Glutamatergic neuron (in vitro differentiated cells): ENCODE measurements at regions not wholly inside any gene's neighbourhood (a gene's known extent, or its start where the extent isn't known, plus 50 kb on each side); places are given as distances from the start of the nearest gene placed in this dataset.

ENCODE experiments used
- DNase-seq: peaks from one replicate; pipeline ENCODE4 v3.0.0; 2022
- H3K27ac Mint-ChIP-seq: one replicate; pipeline ENCODE4 v1.8.0; 2020; ENCODE audit warnings: mild to moderate bottlenecking, mixed read lengths, inconsistent platforms; ENCODE audit not compliant: unreplicated experiment
- H3K27me3 Mint-ChIP-seq: one replicate; pipeline ENCODE4 v1.8.0; 2020; ENCODE audit warnings: mild to moderate bottlenecking, moderate library complexity, mixed read lengths, inconsistent platforms; ENCODE audit not compliant: unreplicated experiment
- H3K36me3 Mint-ChIP-seq: one replicate; pipeline ENCODE4 v1.8.0; 2020; ENCODE audit warnings: mild to moderate bottlenecking, mixed read lengths, inconsistent platforms; ENCODE audit not compliant: unreplicated experiment
- H3K4me1 Mint-ChIP-seq: one replicate; pipeline ENCODE4 v1.8.0; 2020; ENCODE audit warnings: mild to moderate bottlenecking, low read depth, mixed read lengths, inconsistent platforms; ENCODE audit not compliant: unreplicated experiment
- H3K4me3 Mint-ChIP-seq: one replicate; pipeline ENCODE4 v1.8.0; 2020; ENCODE audit warnings: mild to moderate bottlenecking, mixed read lengths, inconsistent platforms; ENCODE audit not compliant: unreplicated experiment
- H3K9me3 Mint-ChIP-seq: one replicate; pipeline ENCODE4 v1.8.0; 2020; ENCODE audit warnings: mild to moderate bottlenecking, moderate library complexity, mixed read lengths, inconsistent platforms; ENCODE audit not compliant: unreplicated experiment
- TF ChIP-seq, protein P1 (sequence below): fragments of 200-600 bp; sonication (generic); IDR thresholded peaks from one replicate; pipeline ENCODE4 v1.5.0; 2021; ENCODE audit not compliant: partially characterized antibody, unreplicated experiment

DNA sequence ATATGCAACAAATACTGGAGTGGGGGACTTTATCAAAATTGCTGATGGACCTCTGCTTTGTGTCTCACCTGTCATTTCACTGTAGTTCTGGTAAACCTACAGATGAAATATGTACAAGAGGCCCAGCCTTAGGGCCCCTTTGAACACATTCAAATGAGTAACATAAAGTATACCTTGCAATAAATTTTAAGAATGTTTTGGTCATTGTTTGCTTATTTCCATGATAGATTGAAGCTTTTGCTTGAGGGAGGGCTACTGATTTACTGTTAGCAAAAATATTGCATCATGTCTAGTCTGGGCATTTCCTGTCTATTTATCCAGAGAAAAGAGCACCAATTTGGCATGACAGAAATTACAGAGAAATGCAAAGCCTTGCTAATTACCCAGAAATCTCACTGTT, 705.5 kb upstream of the PCDH9 start:
- H3K27ac Mint-ChIP-seq, result no peak overlapping the region

DNA sequence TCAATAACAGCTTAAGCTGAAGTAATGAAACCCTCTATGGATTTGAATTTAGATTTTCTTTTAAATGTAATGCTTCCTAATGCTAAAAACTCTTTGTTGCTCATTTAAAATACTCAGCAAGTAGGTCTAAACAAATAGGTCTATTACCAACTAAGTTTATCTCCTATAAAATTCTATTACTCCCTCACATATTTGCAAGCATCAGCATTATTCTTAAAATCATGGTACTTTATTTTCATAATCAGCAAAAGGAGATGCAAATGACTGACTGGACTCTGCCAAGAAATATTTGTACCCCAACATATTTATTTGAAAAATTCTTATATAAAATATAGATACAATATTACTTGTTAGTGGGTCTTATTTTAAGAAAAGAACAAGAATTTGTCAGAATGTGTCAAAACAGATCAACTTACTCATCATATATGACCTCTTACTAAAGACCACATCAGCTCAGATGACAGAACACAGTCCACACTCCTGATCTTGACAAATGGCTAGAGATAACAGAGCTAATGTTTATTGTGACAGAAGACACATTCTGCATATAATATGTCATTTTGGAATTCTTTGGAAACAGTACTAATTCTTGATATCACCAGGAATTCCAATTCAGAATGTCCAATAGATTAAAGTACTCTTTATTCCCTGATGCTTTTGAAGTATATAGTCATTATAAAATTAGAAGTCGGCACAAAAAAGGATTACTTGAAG, 704.6 kb upstream of the PCDH9 start:
- Mint-ChIP-seq H3K36me3 (no peaks in the 10 kb centered on the region), H3K4me3 (no peak overlapping the region), H3K27ac (no peak overlapping the region), H3K9me3 (no peaks in the 10 kb centered on the region), H3K4me1 (no peaks in the 10 kb centered on the region), H3K27me3 (no peaks in the 10 kb centered on the region)
- TF ChIP-seq, protein P1, sequence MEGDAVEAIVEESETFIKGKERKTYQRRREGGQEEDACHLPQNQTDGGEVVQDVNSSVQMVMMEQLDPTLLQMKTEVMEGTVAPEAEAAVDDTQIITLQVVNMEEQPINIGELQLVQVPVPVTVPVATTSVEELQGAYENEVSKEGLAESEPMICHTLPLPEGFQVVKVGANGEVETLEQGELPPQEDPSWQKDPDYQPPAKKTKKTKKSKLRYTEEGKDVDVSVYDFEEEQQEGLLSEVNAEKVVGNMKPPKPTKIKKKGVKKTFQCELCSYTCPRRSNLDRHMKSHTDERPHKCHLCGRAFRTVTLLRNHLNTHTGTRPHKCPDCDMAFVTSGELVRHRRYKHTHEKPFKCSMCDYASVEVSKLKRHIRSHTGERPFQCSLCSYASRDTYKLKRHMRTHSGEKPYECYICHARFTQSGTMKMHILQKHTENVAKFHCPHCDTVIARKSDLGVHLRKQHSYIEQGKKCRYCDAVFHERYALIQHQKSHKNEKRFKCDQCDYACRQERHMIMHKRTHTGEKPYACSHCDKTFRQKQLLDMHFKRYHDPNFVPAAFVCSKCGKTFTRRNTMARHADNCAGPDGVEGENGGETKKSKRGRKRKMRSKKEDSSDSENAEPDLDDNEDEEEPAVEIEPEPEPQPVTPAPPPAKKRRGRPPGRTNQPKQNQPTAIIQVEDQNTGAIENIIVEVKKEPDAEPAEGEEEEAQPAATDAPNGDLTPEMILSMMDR, result no peak
- DNase-seq, result no peak

More for the DNA sequence above, 705.5 kb upstream of the PCDH9 start:
- no peak overlapping the region for H3K4me3 Mint-ChIP-seq
- no peaks in the 10 kb centered on the region for H3K9me3 Mint-ChIP-seq
- DNase-seq, result no peak
- no peaks in the 10 kb centered on the region for H3K27me3 Mint-ChIP-seq
- H3K4me1 Mint-ChIP-seq, result no peaks in the 10 kb centered on the region
- no peaks in the 10 kb centered on the region for H3K36me3 Mint-ChIP-seq
- TF ChIP-seq, protein P1, result no peak

DNA sequence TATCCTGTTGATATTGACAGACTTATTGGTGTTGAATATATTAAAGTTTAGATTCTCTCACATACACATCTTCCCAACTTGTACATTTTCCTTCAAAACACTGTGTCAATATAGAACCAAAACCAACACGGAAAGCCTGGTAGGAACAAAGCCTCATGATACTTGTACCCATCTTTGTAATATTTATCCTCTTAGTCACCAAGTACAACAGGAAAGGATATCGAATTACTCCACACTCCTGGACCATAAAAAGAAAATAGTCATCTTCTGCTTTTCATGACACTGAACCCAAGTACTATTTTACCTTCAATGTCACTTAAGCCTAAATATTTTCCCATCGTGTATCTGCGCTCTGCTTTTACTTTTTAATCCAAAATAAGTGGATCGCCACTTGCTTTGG, 702.9 kb upstream of the PCDH9 start:
- H3K4me1 Mint-ChIP-seq, result no peaks in the 10 kb centered on the region
- no peaks in the 10 kb centered on the region for H3K9me3 Mint-ChIP-seq
- no peak overlapping the region for H3K27ac Mint-ChIP-seq
- no peak for DNase-seq
- no peaks in the 10 kb centered on the region for H3K36me3 Mint-ChIP-seq
- TF ChIP-seq, protein P1, result no peak
- no peaks in the 10 kb centered on the region for H3K27me3 Mint-ChIP-seq
- no peak overlapping the region for H3K4me3 Mint-ChIP-seq

DNA sequence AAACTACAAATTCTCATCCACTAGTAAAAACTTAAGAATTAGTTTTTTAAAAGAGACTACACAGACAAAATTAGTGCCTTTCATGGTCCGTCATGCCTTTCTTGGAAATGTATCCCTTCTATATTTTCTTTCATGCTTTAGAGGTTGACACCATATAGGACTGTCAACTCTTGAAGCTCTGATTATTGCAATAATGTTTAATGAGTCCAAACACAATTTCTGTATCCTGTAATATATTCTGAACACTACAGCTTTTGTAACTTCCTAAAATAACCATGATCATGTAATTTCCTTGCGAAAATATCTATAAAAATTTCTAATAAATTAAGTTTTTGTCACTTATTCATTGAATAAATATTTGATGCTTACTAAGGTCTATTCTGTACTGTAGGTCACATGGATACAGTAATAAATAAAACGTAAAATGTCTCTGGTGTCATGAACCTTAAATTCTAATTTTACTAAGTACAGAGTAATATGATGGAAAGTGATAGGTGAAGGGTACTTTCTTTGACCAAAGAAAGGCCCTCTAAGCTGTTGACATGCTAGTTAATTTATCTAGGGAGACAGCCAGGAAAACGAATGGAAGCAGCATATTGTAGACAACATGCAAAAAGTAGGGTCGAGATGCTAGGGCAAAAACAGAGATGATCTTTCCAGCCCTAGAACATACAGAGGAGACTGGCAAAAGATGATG, 687.3 kb upstream of the PCDH9 start:
- H3K4me3 Mint-ChIP-seq, result no peak overlapping the region
- no peak for DNase-seq
- H3K27me3 Mint-ChIP-seq, result no peaks in the 10 kb centered on the region

More for the DNA sequence above, 687.3 kb upstream of the PCDH9 start:
- Mint-ChIP-seq H3K4me1 (no peaks in the 10 kb centered on the region), H3K9me3 (peaks cover 3% of the 10 kb centered on the region), H3K36me3 (peaks cover 4% of the 10 kb centered on the region), H3K27ac (no peak overlapping the region)
- TF ChIP-seq, protein P1, result no peak
